Uterus (tissue), 3 donors: ENCODE measurements at regions not wholly inside any gene's neighbourhood (a gene's known extent, or its start where the extent isn't known, plus 50 kb on each side); places are given as distances from the start of the nearest gene placed in this dataset.

Source experiments
- DNase-seq, 2 donors: peaks; one replicate each; pipeline ENCODE4 v3.0.0-alpha.2; 2019 to 2020
- H3K27ac ChIP-seq, 2 donors: fragments of 200-600 bp; sonication (generic); 1 replicate in 1 of 2; 2 replicates in 1 of 2; pipeline ENCODE4 v1.5.1; 2016 to 2018
- H3K27me3 ChIP-seq, 2 donors: fragments of 200-600 bp; sonication (generic); one replicate each; pipeline ENCODE4 v1.5.1; 2018 to 2019; ENCODE audit warnings: control low read depth in 1 of 2
- H3K36me3 ChIP-seq, 2 donors: fragments of 200-600 bp; sonication (generic); one replicate each; pipeline ENCODE4 v1.5.1; 2019; ENCODE audit warnings: control low read depth in 1 of 2
- H3K4me1 ChIP-seq, 2 donors: fragments of 200-600 bp; sonication (generic); one replicate each; pipeline ENCODE4 v1.5.1; 2018 to 2019; ENCODE audit warnings: control low read depth in 1 of 2
- H3K4me3 ChIP-seq, 2 donors: fragments of 200-600 bp; sonication (generic); 1 replicate in 1 of 2; 2 replicates in 1 of 2; pipeline ENCODE4 v1.5.1; 2018 to 2019; ENCODE audit warnings: mild to moderate bottlenecking in 1 of 2
- H3K9me3 ChIP-seq, 2 donors: fragments of 200-600 bp; sonication (generic); one replicate each; pipeline ENCODE4 v1.5.1; 2019; ENCODE audit warnings: control low read depth in 1 of 2
- CTCF ChIP-seq, 4 experiments: fragments of 200-600 bp in 2 of 4; fragments of 450-650 bp in 2 of 4; sonication (generic) in 2 of 4; IDR thresholded peaks; one replicate each; pipeline ENCODE4 v1.5.1; 2016 to 2019; ENCODE audit warnings: antibody characterized with exemption in 4 of 4, mild to moderate bottlenecking in 2 of 4, moderate library complexity in 1 of 4
- POLR2A ChIP-seq, 2 donors: fragments of 450-650 bp; IDR thresholded peaks; one replicate each; pipeline ENCODE4 v1.6.1; 2016; ENCODE audit warnings: antibody characterized with exemption in 2 of 2, mild to moderate bottlenecking in 1 of 2, moderate library complexity in 1 of 2
- intact Hi-C: fragments of 100-400 bp; cut with DNase I; formaldehyde crosslinking; loops from one replicate; pipeline ENCODE4 v1.15.1; 2023; ENCODE audit warnings: low total_unique reads
- donor health status: DM: yes; HTN: yes; CAD: no.

DNA sequence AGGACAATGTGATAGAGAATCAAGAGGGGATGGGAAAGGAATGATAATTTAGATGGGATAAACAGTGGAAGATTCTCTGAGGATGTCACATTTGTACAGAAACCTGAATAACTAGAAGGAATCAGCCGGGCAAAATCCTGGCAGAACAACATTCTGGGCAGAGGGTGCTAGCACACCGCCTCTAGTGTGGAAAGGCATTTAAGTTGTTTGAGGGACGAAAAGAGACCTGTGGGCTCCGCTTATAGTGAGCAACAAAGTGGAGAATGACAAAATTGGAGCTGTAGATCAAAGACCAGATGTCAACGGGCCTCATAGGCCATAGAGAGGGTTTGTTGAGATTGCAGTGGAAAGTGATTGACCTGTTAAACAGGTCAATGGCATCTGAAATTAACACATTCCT is 596.0 kb upstream of the SLIT2 start:
- Histone ChIP-seq H3K4me1 (no peaks in the 10 kb centered on the region), H3K36me3 (no peaks in the 10 kb centered on the region), H3K9me3 (no peaks in the 10 kb centered on the region), H3K27me3 (no peaks in the 10 kb centered on the region), H3K27ac (no peak overlapping the region), H3K4me3 (no peak overlapping the region)
- no peak for TF ChIP-seq POLR2A (IDR thresholded peaks at IDR 0.05)
- no peak for DNase-seq
- intact Hi-C loops, result no loop called here

DNA sequence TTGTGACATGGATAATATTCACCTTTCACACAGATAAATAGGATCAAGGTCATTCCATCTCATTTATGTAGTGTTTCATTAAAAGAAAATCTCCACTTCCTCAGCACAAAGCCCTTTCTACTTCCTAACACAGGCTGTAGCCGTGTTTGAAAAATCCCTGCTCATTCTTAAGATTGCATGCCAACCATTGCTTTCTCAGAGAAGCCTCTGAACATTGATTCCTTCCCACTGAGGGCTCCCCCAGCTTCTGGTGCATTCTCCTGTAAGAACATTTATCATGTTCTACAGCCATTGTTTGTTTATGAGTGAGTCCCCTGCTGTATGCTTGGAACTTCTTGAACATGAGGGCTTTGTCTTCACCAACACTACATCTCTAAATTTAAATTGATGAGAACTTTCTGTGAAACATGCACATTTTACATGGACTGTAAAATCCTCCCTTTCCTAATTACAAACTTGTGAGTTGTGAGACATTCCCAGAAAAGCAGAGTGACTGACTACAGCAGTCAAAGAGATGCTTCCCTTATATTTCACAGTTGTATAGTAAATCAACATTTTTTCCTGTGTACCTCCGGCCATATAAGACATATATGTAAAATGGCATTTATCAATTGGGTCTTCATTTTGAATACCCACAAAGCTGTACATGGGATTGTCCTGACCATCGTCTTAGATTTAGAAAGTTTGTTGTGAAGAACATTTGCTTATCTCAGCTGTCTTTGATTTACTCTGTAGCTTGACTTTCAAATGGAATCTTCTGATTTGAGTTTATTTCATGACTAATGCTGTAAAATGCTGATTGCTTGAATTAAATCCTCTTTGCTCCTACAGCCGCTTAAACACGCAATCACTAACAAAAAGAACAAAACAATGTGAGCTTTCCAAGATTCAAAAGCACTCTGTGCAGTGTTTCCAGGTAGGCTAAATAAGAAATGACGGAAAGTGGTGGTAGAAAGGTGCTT is 600.5 kb upstream of the SLIT2 start:
- no peak overlapping the region for H3K27ac ChIP-seq
- TF ChIP-seq CTCF (IDR thresholded peaks at IDR 0.05) (no peak), POLR2A (IDR thresholded peaks at IDR 0.05) (no peak)
- intact Hi-C loops, result no loop called here
- no peaks in the 10 kb centered on the region for H3K36me3 ChIP-seq
- H3K9me3 ChIP-seq, result no peaks in the 10 kb centered on the region
- H3K27me3 ChIP-seq, result no peaks in the 10 kb centered on the region
- DNase-seq, result no peak
- H3K4me3 ChIP-seq, result no peak overlapping the region
- no peaks in the 10 kb centered on the region for H3K4me1 ChIP-seq

DNA sequence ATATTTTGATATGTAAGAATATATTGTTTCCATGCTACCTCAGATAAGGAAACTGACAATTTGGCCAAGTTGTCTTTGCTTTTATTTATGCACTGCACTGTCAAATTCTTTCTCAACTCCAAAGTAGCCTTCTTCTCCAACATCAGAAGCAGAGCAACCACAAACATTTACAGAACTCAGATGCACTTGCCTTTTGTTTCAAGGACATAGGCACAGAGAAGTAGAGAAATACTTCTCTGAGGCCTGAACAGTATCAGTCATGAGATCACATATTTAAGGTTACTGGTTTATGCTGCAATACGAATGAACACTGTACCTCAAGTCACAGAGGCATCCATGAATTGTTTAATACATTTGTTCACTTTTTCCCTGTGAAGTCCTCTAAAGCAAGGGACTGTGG is 606.1 kb upstream of the SLIT2 start:
- no peaks in the 10 kb centered on the region for H3K27me3 ChIP-seq
- H3K27ac ChIP-seq, result no peak overlapping the region
- no peak overlapping the region for H3K4me3 ChIP-seq
- H3K4me1 ChIP-seq, result no peaks in the 10 kb centered on the region
- no peak for DNase-seq
- no peaks in the 10 kb centered on the region for H3K9me3 ChIP-seq
- H3K36me3 ChIP-seq, result no peaks in the 10 kb centered on the region
- intact Hi-C loops, result no loop called here
- TF ChIP-seq POLR2A (IDR thresholded peaks at IDR 0.05) (no peak), CTCF (IDR thresholded peaks at IDR 0.05) (no peak)

DNA sequence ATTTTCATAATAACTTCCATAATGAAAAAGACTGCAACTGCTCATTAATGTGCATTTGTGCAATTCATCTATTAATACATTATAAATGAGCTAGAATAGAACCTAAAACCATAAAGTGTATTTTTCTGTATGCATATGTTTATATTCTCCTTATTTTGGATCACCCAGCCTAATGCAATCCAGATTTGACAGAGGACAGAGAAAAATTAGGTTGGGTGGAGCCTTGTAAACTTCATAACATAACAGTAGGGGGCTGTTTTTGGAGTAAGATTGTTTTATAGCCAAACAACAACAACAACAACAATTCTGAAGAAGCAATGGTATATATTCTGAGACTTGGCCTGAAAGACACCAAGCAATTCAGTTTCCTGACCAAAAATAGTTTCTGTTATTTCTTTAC is 615.3 kb upstream of the SLIT2 start:
- intact Hi-C loops, result no loop called here
- Histone ChIP-seq H3K36me3 (no peaks in the 10 kb centered on the region), H3K4me1 (no peaks in the 10 kb centered on the region), H3K27ac (no peak overlapping the region), H3K27me3 (no peaks in the 10 kb centered on the region), H3K9me3 (no peaks in the 10 kb centered on the region), H3K4me3 (no peak overlapping the region)
- no peak for TF ChIP-seq CTCF (IDR thresholded peaks at IDR 0.05)
- TF ChIP-seq POLR2A (IDR thresholded peaks at IDR 0.05), result no peak
- no peak for DNase-seq

DNA sequence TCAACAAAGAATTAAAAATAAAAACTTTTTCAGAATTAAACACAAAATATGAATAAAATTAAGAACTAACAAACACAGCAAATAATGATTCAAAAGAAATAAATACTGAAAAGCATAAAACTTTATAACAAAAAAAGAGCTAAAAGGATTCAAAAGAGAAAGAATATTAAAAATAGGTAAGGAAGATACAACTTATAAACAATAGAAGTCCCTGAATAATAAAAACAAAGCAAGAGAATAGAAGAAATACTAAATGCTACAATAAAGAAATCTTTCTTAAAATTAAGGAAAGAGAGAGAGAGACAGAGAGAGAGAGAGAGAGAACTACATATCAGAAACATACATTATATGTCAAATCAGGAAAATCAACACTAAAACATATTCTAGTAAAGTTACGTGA is 619.9 kb upstream of the SLIT2 start:
- no peak overlapping the region for H3K4me3 ChIP-seq
- no peaks in the 10 kb centered on the region for H3K36me3 ChIP-seq
- no peak for DNase-seq
- TF ChIP-seq CTCF (IDR thresholded peaks at IDR 0.05) (no peak), POLR2A (IDR thresholded peaks at IDR 0.05) (no peak)
- H3K9me3 ChIP-seq, result no peaks in the 10 kb centered on the region
- no peaks in the 10 kb centered on the region for H3K4me1 ChIP-seq
- H3K27me3 ChIP-seq, result no peaks in the 10 kb centered on the region
- intact Hi-C loops, result no loop called here
- no peak overlapping the region for H3K27ac ChIP-seq
